Endothelial cell (in vitro differentiated cells): ENCODE measurements at regions not wholly inside any gene's neighbourhood (a gene's known extent, or its start where the extent isn't known, plus 50 kb on each side); places are given as distances from the start of the nearest gene placed in this dataset.

ENCODE experiments used
- DNase-seq: peaks from one replicate; pipeline ENCODE4 v3.0.0; 2021; ENCODE audit warnings: low spot score
- H3K27ac Mint-ChIP-seq: one replicate; pipeline ENCODE4 v1.8.0; 2021; ENCODE audit warnings: mixed read lengths, inconsistent platforms; ENCODE audit not compliant: unreplicated experiment
- H3K27me3 Mint-ChIP-seq: one replicate; pipeline ENCODE4 v1.8.0; 2021; ENCODE audit warnings: mild to moderate bottlenecking, moderate library complexity, mixed read lengths, inconsistent platforms; ENCODE audit not compliant: unreplicated experiment
- H3K36me3 Mint-ChIP-seq: one replicate; pipeline ENCODE4 v1.8.0; 2021; ENCODE audit warnings: mild to moderate bottlenecking, low read depth, mixed read lengths, inconsistent platforms; ENCODE audit not compliant: unreplicated experiment
- H3K4me1 Mint-ChIP-seq: one replicate; pipeline ENCODE4 v1.8.0; 2021; ENCODE audit warnings: mild to moderate bottlenecking, mixed read lengths, inconsistent platforms; ENCODE audit not compliant: unreplicated experiment
- H3K4me3 Mint-ChIP-seq: one replicate; pipeline ENCODE4 v1.8.0; 2021; ENCODE audit warnings: mild to moderate bottlenecking, mixed read lengths, inconsistent platforms; ENCODE audit not compliant: unreplicated experiment
- H3K9me3 Mint-ChIP-seq: one replicate; pipeline ENCODE4 v1.8.0; 2021; ENCODE audit warnings: mixed read lengths, inconsistent platforms; ENCODE audit not compliant: unreplicated experiment
- CTCF ChIP-seq: fragments of 200-600 bp; sonication (generic); IDR thresholded peaks from one replicate; pipeline ENCODE4 v1.5.0; 2021; ENCODE audit warnings: antibody characterized with exemption; ENCODE audit not compliant: unreplicated experiment

GRCh38 chr2:16813593-16813992 is 148.0 kb upstream of the CYRIA start:
- H3K36me3 Mint-ChIP-seq: peaks cover 4% of the 10 kb centered on the region
- no peak for DNase-seq
- H3K9me3 Mint-ChIP-seq: no peaks in the 10 kb centered on the region
- no peak overlapping the region for H3K4me3 Mint-ChIP-seq
- H3K27ac Mint-ChIP-seq: no peak overlapping the region
- H3K4me1 Mint-ChIP-seq: no peaks in the 10 kb centered on the region
- TF ChIP-seq CTCF: no peak
- H3K27me3 Mint-ChIP-seq: no peaks in the 10 kb centered on the region

GRCh38 chr2:16798472-16798871 is 132.8 kb upstream of the CYRIA start:
- H3K4me1 Mint-ChIP-seq: no peaks in the 10 kb centered on the region
- H3K9me3 Mint-ChIP-seq: no peaks in the 10 kb centered on the region
- peaks cover 2% of the 10 kb centered on the region for H3K27me3 Mint-ChIP-seq
- H3K27ac Mint-ChIP-seq: no peak overlapping the region
- H3K4me3 Mint-ChIP-seq: no peak overlapping the region
- no peak for TF ChIP-seq CTCF
- no peaks in the 10 kb centered on the region for H3K36me3 Mint-ChIP-seq
- DNase-seq: no peak

GRCh38 chr2:16791496-16791895 is 125.9 kb upstream of the CYRIA start:
- no peaks in the 10 kb centered on the region for H3K36me3 Mint-ChIP-seq
- no peaks in the 10 kb centered on the region for H3K4me1 Mint-ChIP-seq
- H3K9me3 Mint-ChIP-seq: no peaks in the 10 kb centered on the region
- H3K27me3 Mint-ChIP-seq: peaks cover 2% of the 10 kb centered on the region
- H3K4me3 Mint-ChIP-seq: no peak overlapping the region
- DNase-seq: no peak
- no peak for TF ChIP-seq CTCF
- no peak overlapping the region for H3K27ac Mint-ChIP-seq

GRCh38 chr2:16785149-16785548 is 119.5 kb upstream of the CYRIA start:
- Mint-ChIP-seq H3K9me3 (no peaks in the 10 kb centered on the region), H3K27me3 (no peaks in the 10 kb centered on the region), H3K27ac (no peak overlapping the region), H3K4me3 (no peak overlapping the region), H3K4me1 (no peaks in the 10 kb centered on the region), H3K36me3 (no peaks in the 10 kb centered on the region)
- TF ChIP-seq CTCF: no peak
- DNase-seq: no peak

GRCh38 chr2:16784652-16785051 is 119.0 kb upstream of the CYRIA start:
- H3K27ac Mint-ChIP-seq: no peak overlapping the region

More at GRCh38 chr2:16784652-16785051, 119.0 kb upstream of the CYRIA start:
- no peak for DNase-seq
- Mint-ChIP-seq H3K4me3 (no peak overlapping the region), H3K36me3 (no peaks in the 10 kb centered on the region), H3K27me3 (no peaks in the 10 kb centered on the region), H3K4me1 (no peaks in the 10 kb centered on the region), H3K9me3 (no peaks in the 10 kb centered on the region)
- no peak for TF ChIP-seq CTCF
